Fibroblast of mammary gland (primary cell): ENCODE measurements at regions not wholly inside any gene's neighbourhood (a gene's known extent, or its start where the extent isn't known, plus 50 kb on each side); places are given as distances from the start of the nearest gene placed in this dataset.

Source experiments
- DNase-seq: peaks from one replicate; pipeline ENCODE4 v3.0.0-alpha.2; 2010; ENCODE audit warnings: low read depth
- H3K4me3 ChIP-seq: 2 replicates; pipeline ENCODE4 v1.5.1; 2011; ENCODE audit warnings: low read depth, mild to moderate bottlenecking, low read length, moderate library complexity; ENCODE audit not compliant: control insufficient read depth
- TF ChIP-seq, protein P1 (sequence below): conservative IDR thresholded peaks from 2 replicates; pipeline ENCODE4 v1.5.1; 2011; ENCODE audit warnings: low read depth, low read length, inconsistent platforms; ENCODE audit not compliant: control insufficient read depth, insufficient read depth

DNA sequence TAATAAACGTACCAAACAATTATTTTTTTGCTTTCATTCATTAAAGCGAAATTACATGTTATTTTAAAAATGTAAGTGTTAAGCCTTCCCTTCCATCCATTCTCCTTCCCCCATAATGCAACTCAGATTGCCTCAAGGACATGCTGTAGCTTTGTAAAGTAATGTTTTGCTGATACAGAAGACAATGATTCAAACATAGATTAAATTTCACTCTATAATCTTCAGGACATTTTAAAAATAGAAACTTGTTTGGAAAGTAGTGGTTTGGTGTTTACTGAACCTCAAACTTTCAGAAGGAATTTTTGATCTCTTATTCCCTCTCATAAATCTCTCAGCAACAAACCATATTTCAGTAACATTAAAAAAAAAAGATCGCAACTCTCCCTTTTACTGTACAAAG, 350.9 kb upstream of the HSF2 start:
- peak; percentile 25 for DNase-seq
- TF ChIP-seq, protein P1, sequence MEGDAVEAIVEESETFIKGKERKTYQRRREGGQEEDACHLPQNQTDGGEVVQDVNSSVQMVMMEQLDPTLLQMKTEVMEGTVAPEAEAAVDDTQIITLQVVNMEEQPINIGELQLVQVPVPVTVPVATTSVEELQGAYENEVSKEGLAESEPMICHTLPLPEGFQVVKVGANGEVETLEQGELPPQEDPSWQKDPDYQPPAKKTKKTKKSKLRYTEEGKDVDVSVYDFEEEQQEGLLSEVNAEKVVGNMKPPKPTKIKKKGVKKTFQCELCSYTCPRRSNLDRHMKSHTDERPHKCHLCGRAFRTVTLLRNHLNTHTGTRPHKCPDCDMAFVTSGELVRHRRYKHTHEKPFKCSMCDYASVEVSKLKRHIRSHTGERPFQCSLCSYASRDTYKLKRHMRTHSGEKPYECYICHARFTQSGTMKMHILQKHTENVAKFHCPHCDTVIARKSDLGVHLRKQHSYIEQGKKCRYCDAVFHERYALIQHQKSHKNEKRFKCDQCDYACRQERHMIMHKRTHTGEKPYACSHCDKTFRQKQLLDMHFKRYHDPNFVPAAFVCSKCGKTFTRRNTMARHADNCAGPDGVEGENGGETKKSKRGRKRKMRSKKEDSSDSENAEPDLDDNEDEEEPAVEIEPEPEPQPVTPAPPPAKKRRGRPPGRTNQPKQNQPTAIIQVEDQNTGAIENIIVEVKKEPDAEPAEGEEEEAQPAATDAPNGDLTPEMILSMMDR: no peak
- H3K4me3 ChIP-seq: peak overlapping the region; percentile 23

DNA sequence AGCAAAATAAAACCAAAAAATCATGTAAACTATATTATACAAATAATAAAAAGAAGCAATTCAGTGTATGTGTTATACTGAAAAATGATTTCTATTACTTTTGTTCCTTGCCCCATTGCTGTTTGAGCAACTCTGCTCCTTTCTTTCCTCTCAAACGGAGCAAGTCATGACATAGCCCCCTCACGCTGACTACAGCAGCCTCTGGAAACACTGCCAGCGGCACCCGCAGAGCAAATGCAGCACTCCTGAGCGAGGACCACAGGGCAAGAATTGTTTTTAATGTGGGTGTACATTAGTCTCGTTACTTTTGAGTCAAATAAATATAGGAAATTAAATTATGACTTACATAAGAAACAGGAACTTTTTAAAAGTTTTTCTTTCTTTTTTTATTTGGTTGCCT, 350.1 kb upstream of the HSF2 start:
- peak overlapping the region; percentile 25 for H3K4me3 ChIP-seq
- TF ChIP-seq, protein P1: no peak
- peak; percentile 44 for DNase-seq

DNA sequence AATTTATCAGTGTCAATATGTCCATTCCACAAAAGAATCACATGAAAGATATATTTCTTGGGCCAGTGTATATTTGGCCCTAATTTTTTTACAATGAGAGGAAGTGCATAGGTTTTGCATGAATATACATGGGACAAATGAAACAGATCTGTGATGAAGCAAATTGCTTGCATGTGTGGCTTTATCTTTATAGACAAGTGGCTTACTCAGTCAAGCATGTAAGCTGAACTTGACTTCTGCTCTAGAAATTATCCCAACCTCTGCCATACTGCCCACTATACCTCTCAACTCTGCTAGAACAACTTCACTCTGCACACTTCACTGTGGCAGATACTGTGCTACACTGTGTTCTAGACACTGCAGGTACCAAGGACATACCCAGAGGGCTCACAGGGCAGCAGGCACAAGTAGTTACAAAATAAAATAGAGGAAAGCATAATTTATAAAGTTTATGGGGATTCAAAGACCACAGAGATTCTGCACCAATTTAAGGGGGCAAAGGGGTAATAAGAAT, 349.2 kb upstream of the HSF2 start:
- peak; percentile 51 for DNase-seq
- TF ChIP-seq, protein P1: no peak
- no peak overlapping the region for H3K4me3 ChIP-seq

DNA sequence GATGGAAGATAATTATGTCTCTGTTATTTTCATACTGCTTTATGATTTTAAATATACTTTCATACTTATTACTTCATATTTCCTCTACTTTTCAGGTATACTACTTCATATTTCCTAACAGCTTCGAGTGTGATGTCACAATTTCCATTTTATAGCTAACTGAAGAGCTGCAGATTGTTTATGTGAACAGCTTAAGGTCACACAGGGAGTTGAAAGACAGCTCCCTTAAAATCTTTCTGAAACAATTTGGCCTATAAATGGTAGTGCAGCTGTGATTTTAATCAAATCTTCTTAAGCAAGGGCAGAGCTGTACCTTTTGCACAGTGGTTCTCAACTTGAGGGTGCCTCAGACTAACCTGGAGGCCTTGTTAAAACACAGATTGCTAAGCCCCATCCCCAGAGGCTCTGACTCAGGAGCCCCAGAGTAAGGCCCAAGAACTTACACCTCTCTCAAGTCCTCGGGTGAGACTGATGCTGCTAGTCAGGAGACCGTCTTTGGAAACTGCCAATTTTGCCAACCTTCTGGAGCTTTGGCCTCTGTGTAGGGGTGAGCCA, 347.0 kb upstream of the HSF2 start:
- TF ChIP-seq, protein P1: no peak
- DNase-seq: no peak
- H3K4me3 ChIP-seq: no peak overlapping the region

DNA sequence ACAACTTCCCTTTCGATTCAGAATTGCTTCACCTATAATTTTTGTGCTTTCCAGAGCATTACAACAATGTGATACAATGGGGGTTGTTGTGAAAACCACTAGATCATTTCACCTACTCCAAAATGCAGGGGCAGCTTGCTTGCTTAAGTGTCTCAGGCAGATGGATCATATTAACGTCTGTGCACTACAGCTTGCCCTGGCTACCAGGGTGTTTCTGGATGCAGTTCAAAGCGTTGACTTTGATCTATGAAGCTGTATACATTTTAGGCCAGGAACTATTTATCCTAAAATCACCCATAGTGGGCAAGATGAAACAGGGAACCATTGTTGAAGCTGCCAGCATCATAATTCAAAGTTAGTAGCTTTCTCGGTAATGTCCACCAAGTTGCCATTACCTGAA, 339.5 kb upstream of the HSF2 start:
- DNase-seq: no peak
- H3K4me3 ChIP-seq: no peak overlapping the region
- TF ChIP-seq, protein P1: no peak

DNA sequence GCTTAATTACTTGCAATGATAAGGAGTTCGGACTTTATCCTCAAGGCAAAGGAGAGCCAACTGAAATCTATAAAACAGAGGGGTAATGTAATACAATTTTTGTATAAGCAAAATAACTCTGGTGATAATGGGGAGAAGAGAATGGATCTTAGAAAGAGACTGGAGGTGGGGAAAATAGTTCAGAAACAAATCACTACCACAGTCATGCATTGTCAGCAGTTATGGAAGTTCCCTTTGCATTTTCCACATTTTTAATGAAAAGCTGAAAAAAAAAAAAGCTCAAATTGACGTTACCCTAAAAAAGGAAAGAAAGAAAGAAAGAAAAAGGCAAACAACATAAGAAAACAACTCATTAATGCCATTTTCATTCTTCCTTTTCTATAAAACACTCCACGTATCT, 337.6 kb upstream of the HSF2 start:
- TF ChIP-seq, protein P1: no peak
- H3K4me3 ChIP-seq: no peak overlapping the region
- DNase-seq: no peak

DNA sequence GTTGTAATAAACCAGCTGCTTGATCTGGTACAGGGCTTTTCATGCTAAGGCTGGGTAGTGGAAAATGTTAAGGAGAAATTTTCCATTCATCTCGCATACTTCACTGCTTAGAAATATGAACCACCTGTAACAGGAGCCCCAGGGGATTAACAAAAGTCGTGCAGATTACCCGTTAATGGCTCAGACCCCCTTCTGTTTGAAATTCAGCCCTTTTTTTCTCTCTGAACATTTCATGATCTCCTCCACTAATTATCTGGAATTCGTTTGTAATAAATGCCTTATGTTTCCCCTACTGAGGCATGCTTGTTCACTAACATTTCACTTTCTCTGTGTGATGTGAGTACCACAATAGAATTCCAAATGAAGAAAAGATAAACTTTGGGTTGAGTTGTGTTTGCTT, 336.4 kb upstream of the HSF2 start:
- H3K4me3 ChIP-seq: no peak overlapping the region
- TF ChIP-seq, protein P1: no peak
- no peak for DNase-seq
